Neural crest cell (in vitro differentiated cells): ENCODE measurements at regions not wholly inside any gene's neighbourhood (a gene's known extent, or its start where the extent isn't known, plus 50 kb on each side); places are given as distances from the start of the nearest gene placed in this dataset.

Experiments
- DNase-seq: peaks from one replicate; pipeline ENCODE4 v3.0.0; 2021; ENCODE audit warnings: low read depth, mixed read lengths, low spot score
- H3K27ac Mint-ChIP-seq: one replicate; pipeline ENCODE4 v1.8.0; 2021; ENCODE audit warnings: mild to moderate bottlenecking, mixed read lengths; ENCODE audit not compliant: unreplicated experiment
- H3K27me3 Mint-ChIP-seq: 2 replicates; pipeline ENCODE4 v1.8.0; 2021; ENCODE audit warnings: low read depth, mild to moderate bottlenecking, mixed read lengths
- H3K36me3 Mint-ChIP-seq: 2 replicates; pipeline ENCODE4 v1.8.0; 2021; ENCODE audit warnings: low read depth, mild to moderate bottlenecking, mixed read lengths
- H3K4me1 Mint-ChIP-seq: 2 replicates; pipeline ENCODE4 v1.8.0; 2021; ENCODE audit warnings: mixed read lengths
- H3K4me3 Mint-ChIP-seq: one replicate; pipeline ENCODE4 v1.8.0; 2021; ENCODE audit warnings: mild to moderate bottlenecking, mixed read lengths
- H3K9me3 Mint-ChIP-seq: 2 replicates; pipeline ENCODE4 v1.8.0; 2021; ENCODE audit warnings: mixed read lengths
- CTCF ChIP-seq: fragments of 200-600 bp; sonication (generic); conservative IDR thresholded peaks from 2 replicates; pipeline ENCODE4 v1.5.0; 2021; ENCODE audit warnings: antibody characterized with exemption, mild to moderate bottlenecking

- DNase-seq: no peak
- peaks cover 4% of the 10 kb centered on the region for H3K4me1 Mint-ChIP-seq
- no peaks in the 10 kb centered on the region for H3K9me3 Mint-ChIP-seq
- no peaks in the 10 kb centered on the region for H3K27me3 Mint-ChIP-seq
- TF ChIP-seq CTCF: no peak
- no peaks in the 10 kb centered on the region for H3K36me3 Mint-ChIP-seq
- no peak overlapping the region for H3K4me3 Mint-ChIP-seq
- no peak overlapping the region for H3K27ac Mint-ChIP-seq
These were observed 390.9 kb upstream of the FANCL start for GRCh38 chr2:58631986-58632385.

GRCh38 chr2:58629545-58630119 is 388.5 kb upstream of the FANCL start:
- TF ChIP-seq CTCF: no peak
- H3K27me3 Mint-ChIP-seq: no peaks in the 10 kb centered on the region
- H3K36me3 Mint-ChIP-seq: no peaks in the 10 kb centered on the region
- H3K4me1 Mint-ChIP-seq: peaks cover 4% of the 10 kb centered on the region
- H3K4me3 Mint-ChIP-seq: no peak overlapping the region
- no peak for DNase-seq
- H3K27ac Mint-ChIP-seq: no peak overlapping the region
- H3K9me3 Mint-ChIP-seq: no peaks in the 10 kb centered on the region

- H3K4me1 Mint-ChIP-seq: no peaks in the 10 kb centered on the region
- no peaks in the 10 kb centered on the region for H3K9me3 Mint-ChIP-seq
- H3K27ac Mint-ChIP-seq: no peak overlapping the region
- no peak overlapping the region for H3K4me3 Mint-ChIP-seq
- no peak for DNase-seq
- TF ChIP-seq CTCF: no peak
- no peaks in the 10 kb centered on the region for H3K36me3 Mint-ChIP-seq
- no peaks in the 10 kb centered on the region for H3K27me3 Mint-ChIP-seq
These were observed 379.8 kb upstream of the FANCL start for GRCh38 chr2:58620896-58621295.

- Mint-ChIP-seq H3K4me3 (no peak overlapping the region), H3K36me3 (no peaks in the 10 kb centered on the region), H3K27me3 (no peaks in the 10 kb centered on the region), H3K4me1 (no peaks in the 10 kb centered on the region), H3K9me3 (no peaks in the 10 kb centered on the region), H3K27ac (no peak overlapping the region)
- TF ChIP-seq CTCF: no peak
- DNase-seq: no peak
These were observed 379.0 kb upstream of the FANCL start for GRCh38 chr2:58620093-58620492.

GRCh38 chr2:58616961-58617360 is 375.8 kb upstream of the FANCL start:
- no peak for DNase-seq
- Mint-ChIP-seq H3K36me3 (no peaks in the 10 kb centered on the region), H3K4me1 (no peaks in the 10 kb centered on the region), H3K4me3 (no peak overlapping the region), H3K9me3 (no peaks in the 10 kb centered on the region), H3K27me3 (no peaks in the 10 kb centered on the region), H3K27ac (no peak overlapping the region)
- TF ChIP-seq CTCF: no peak

- no peaks in the 10 kb centered on the region for H3K9me3 Mint-ChIP-seq
- no peak overlapping the region for H3K4me3 Mint-ChIP-seq
- DNase-seq: no peak
- no peaks in the 10 kb centered on the region for H3K27me3 Mint-ChIP-seq
- H3K4me1 Mint-ChIP-seq: no peaks in the 10 kb centered on the region
- TF ChIP-seq CTCF: no peak
- no peaks in the 10 kb centered on the region for H3K36me3 Mint-ChIP-seq
- H3K27ac Mint-ChIP-seq: no peak overlapping the region
These were observed 373.1 kb upstream of the FANCL start for GRCh38 chr2:58614219-58614618.
